GM21423 (cell line): ENCODE measurements at regions not wholly inside any gene's neighbourhood (a gene's known extent, or its start where the extent isn't known, plus 50 kb on each side); places are given as distances from the start of the nearest gene placed in this dataset.

Experiments used
- ATAC-seq: cut with Tn5 transposase; IDR thresholded peaks from one replicate; pipeline ENCODE4 v1.9.1; 2021; ENCODE audit warnings: mild to moderate bottlenecking, moderate library complexity; ENCODE audit not compliant: unreplicated experiment

DNA sequence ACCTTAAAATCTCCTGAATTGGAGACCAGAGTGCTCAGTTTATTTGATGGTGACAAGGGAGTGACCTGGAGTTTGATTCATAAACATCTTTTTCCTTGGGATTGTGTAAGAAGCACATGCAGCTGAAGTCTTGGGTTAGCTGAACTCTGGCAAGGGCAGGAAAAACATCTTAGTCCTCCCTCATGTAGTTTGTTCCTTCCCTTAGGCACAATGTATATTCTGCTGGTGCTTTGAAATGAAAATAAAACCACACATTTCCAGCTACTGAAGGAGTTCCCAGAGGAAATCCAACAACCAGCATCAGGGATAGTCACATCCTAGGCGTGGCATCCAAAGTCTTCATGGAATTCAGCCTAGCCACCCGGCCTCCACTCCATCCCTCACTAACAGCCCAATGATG is 95.2 kb upstream of the PAPPA start:
- ATAC-seq: no peak

DNA sequence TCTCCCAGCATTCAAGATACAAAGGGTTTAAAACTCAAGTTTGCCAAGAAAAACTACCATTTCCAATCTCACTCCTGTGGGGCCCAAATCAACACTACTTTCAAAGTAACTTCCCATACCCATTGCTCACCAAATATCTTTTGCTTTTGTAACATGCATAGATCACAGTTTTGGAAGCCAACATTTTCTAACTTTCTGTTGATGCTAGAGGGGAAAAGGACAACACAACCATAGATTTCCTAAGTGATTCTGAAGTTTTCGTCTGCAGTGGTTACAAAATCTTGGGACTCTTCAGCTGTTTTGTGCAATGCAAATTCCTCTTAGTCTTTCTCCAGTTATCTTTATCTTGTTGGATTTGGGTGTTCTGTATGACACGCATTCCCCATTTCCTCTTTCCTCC is 94.1 kb upstream of the PAPPA start:
- no peak for ATAC-seq

DNA sequence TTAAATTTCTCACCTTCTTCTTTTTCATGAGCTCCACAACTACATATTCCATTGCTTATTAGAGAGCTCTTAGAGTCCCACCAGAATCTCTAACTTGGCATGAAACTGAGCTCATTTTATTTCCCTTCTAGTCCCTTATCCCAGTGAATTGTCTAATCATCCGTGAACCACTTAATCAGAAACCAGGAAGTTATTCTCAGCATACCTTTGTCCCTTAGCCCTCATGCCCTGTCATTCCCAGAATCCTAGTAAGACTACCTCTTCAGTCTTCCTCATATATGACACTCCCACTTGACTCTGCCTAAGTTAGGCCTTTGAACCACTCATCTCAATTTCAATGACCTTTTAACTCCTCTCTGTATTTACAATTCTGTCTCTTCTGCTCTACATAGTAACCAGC is 93.0 kb upstream of the PAPPA start:
- ATAC-seq: no peak

DNA sequence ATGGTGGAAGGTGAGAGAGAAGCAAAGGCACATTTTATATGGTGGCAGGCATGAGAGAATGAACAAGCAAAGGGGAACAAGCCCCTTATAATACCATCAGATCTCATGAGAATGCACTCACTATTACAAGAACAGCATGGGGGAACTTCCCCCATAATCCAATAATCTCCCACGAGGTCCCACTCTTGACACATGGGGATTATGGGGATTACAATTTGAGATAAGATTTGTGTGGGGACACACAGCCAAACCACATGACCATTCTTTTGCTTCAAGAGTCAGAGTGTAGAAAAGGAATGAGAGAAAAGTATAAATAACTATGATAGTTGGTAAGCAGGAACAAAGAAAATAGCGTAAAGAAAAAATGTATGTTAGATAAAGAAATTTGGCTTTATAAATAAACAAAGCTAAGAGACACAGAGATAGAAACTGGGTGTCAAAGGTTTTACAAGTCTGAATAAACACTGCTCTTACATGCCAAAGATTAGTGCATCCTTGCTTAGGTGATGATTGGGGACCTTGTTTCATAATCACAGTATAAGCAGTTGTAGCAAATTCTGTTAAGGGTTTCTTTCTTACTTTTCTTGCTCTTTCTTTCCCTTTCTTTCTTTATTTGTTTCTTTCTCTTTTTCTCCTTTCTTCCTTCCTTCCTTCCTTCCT is 91.9 kb upstream of the PAPPA start:
- ATAC-seq: no peak

DNA sequence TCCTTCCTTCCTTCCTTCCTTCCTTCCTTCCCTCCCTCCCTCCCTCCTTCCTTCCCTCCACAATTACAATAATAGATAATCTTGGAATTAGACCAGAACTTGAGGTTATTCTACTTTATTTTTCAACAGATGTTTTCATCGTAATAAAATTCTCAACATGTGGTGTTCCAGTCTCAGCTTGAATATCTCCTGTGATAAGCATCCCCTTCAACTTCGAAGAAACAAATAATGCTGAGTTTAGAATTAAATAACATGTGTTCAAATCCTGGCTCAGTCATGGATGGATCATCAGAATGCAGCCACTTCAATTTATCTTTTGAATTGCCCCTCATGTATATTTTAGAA is 91.4 kb upstream of the PAPPA start:
- no peak for ATAC-seq

DNA sequence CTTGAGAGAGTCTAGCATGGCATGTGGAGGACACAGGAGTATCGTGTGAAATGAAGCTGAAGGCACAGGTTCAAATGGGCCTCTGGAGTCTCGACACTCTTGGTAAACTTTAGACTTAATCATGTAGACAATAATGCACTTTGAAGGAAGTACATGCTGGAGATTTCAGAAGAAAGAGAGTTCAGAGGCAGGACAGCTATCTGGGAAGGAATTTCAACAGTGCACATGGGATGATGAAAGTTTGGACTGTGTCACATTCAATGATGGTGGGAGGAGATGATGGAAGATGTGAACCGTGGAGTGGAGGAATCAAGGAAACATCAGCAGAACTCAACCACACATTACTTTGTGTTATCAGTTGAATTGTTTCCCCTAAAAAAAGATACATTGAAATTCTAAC is 88.6 kb upstream of the PAPPA start:
- no peak for ATAC-seq

DNA sequence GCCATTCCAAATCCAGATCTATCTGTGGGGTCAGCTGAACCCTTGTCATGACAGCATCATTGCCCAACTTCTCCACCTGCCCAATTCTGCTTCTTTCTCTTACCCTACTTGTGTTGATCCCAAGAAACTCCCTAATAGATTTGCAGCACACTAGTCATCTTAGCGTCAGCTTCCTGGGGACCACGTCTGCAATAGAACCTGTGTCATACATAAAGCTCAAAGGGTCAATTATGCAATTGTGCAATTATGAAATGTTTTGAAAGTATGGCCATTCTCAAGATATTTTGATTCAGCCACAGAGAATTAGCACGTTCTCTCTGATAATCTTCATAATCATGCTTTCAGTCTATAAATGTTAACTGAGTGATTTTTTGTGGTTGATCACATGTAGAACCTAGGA is 87.4 kb upstream of the PAPPA start:
- ATAC-seq: no peak

DNA sequence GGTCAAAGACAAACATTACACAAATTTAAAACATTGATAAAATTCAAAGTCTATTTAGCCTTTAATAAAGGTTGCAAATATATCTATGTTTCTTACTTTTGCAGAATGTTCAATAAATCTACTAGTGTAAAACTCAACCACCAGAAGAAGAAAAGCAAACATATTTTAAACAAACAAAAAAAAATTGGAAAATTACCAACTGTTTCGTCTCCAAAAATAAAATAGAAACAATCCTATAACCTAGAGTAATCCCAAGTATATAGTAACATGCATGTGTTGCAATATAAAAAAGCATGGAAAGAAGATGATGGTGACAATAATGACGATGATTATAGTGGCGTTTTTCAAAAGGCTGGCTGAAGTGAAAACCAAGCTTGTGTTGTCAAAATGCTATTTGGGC is 86.0 kb upstream of the PAPPA start:
- ATAC-seq: no peak

DNA sequence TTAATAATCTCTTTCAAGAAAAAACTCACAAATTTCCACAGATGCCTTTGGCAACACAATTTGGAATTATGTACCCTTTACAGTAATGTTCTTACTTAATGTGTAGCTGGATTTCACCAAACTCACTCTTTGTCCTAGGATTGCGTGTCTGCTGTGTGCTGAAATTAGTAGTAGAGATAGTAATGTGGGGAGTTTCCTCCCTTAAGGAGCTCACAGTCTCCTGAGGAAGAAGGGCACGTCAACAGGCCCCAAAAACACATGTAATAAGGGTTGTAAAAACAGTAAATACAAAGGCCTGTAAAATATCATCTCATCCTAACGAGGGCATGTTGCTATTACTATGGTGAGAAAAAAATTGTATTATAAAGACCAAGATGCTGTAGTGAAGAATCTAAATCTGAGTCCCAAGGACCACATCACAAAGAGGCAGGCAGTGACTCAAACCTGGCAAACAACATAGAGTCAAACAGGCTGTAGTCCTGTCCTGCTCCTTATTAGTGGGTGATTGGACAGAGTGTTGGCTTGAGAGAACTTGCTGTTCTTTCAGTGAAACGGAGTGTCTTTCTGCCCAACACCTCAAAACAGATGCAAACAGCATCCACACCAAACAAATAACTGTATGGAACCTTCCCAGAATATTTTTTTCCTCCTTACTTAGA is 83.2 kb upstream of the PAPPA start:
- ATAC-seq: no peak

DNA sequence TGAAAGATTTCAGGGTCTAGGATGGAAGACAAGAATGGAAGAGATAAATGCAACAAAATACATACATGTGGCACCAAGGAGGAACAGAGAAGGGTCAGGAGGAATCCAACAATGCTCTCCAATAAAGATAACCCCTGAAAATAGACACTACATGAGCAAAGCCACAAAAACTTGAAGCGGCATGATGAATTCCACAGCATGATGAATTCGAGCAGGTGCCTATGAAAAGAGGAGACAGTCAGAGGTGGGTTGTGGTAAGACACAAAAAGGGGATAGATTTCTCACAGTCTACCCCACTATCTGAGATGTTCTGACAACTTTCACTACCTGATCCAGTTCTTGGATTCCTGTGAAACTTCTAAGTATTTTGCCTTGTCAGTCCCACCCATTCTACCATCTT is 81.5 kb upstream of the PAPPA start:
- no peak for ATAC-seq

DNA sequence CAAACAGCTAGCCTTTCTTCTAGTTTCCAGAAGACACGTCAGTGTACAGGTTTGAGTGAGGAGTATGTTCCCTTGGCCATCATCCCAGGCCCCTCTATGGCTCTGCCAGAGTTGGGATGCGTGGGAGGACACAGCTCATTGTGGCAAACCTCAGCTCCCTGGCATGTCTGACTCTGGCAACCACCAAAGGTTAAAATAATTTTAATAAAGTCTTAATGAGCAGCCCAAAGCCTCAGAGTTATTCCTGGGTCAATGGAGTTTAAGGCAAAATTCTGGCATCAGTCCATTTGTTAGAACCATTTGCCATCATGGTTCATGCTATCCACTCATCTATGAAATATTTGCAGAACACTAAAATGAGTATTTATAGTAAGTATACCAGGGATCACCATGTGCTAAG is 79.8 kb upstream of the PAPPA start:
- no peak for ATAC-seq

DNA sequence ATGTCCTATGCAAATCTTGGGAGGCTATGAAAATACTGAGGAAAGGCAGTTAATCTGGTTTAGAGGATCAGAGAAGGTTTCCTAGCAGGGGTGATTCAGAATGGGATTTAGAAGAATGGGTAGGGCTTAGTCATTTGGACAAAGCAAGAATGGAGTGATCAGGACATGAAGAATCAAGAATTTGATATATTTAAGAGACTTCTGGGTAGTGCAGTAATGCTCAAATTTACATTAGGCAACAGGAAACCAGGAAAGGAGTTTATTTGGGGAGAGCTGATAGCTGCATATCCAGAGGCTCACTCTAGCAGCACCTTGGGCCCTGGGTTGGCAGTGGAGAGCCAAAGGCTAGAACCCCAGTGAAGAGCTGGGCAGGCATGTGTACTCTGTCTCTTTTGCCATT is 78.9 kb upstream of the PAPPA start:
- no peak for ATAC-seq

DNA sequence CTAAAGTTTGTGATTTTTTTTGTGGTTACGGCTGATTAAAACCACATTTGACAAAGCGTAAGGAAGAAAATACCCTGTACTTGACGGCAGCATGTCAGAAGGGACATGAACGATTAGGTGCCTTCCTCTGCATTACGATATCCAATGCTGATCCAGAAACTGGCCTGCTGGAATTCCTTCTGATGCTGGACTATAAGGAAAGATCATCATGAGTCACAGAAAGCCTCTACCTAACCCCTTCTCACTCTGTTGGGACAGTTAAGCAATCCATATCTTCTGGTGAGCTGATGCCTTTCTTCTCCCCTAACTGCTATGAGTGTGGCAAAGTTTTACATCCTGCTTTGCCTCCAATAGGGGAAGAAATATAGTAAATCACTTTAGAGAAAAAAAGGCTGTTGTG is 78.4 kb upstream of the PAPPA start:
- no peak for ATAC-seq

DNA sequence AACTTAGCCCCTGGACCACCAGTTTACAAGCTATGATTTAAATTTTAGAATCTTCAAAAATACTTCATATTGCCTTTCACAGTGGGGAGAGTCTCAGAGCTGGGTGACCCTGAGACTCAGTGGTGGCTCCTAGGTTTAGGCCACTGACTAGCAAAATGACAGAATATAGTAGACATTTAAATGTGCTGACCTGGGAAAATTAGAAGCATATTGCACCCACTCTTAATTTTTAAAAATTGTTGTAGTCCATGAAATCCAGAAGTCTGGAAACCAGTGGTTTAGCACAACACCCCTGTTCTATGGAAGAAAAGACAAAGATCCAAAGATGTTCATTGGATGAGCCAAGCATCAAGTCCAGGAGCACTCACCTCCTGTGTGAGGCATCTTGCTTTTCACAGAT is 75.0 kb upstream of the PAPPA start:
- ATAC-seq: no peak

DNA sequence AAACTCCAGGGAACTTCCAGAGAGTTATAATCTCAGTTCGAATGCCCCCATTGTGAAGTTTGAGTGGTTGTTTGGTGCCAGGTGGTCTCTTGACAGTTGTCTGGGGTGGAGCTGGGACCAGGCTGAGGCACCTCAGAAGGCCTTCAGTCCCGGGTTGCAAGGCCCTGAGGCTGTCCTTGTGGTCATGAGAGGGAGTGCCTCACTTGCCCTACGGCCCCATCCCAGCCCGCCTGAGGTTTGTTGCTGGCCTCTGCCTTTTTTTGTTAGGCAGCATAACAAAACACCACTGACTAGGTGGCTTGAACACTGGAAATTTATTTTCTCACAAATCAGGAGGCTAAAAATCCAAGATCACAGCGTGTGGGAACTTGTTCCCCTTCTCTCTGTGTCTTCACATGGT is 73.0 kb upstream of the PAPPA start:
- ATAC-seq: no peak

DNA sequence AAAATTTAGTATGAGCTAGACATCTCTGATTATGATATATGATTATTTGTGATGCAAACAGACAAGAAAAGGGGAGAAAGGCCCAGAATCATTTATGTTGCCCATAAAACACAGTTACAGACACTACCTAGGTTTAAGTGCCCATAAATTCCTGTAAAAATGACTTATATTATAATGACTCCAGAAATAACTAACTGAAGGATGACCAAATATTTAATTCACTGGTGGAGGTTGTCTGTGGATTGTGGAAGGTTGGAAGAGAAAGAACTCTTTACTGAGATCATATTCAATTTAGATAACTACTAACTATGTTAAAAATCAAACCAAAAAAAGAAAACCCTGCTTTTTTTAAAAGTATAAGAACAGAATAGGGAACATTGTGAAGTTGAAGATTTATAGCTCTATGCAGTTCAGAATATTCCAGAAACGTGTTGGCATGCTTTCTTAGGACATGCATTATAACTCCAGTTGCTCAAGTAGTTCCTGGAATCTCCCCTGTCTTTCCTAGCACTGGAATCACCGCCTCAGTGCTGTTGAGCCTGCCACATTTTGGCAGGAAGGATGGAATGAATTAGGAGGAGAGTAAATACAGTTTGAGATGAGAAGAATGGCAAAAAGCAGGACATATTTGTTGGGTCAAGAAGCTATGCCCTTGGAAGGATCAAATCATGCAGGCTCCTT is 72.0 kb upstream of the PAPPA start:
- no peak for ATAC-seq

DNA sequence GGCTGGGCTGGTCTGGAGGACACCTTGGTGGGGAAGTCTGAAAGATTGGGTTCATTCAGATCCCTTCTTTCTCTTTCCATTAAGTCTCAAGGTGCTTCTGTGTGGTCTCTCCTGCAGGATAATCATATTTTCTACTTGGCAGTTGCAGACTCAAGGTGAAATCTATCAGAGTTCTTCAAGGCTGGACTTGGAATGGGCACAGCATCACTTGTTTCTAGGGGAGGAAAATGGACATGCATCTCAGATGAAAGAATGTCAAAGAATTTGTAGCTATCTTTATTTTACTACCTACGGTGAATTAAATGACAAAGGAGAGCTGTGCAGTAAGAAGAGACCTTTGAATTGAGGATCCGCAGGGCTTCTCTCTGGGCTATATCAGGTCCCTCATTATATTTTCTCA is 69.8 kb upstream of the PAPPA start:
- ATAC-seq: no peak

DNA sequence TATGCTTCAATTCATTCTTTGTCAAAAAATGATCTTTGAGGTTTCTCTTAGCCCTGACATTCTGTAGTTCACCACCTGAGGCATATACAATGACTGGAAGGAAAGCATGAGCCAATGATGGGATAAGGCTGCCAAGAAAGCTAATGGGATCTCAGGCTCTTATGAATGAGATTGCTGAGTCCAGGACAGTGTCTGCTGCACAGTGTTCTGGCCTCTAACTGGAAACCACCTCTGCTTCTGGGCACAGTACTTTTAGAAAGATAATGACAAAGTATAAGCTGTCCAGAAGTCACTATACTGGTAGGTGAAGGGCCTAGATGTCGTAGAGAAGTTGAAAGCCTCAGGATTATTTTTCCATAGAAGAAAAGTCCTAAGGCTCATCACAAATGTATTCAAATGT is 69.1 kb upstream of the PAPPA start:
- no peak for ATAC-seq

DNA sequence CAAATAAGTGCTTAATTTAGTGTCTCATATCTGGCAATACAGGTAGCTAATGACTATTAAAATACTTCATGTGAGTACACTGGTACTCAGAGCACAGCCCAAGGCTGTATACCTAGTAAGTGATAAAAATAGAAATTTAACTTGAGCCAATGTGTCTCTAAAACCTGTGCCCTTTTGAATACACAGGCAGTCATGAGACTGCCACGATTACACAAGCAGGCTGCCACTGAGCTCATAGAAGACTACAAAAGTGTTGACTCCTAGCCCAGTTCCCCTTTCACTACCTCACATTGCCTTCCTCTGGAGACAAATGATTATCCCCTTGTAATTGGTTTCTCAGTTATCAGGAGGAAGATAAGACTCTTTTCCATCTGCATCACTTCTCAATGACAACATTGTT is 66.3 kb upstream of the PAPPA start:
- ATAC-seq: no peak

DNA sequence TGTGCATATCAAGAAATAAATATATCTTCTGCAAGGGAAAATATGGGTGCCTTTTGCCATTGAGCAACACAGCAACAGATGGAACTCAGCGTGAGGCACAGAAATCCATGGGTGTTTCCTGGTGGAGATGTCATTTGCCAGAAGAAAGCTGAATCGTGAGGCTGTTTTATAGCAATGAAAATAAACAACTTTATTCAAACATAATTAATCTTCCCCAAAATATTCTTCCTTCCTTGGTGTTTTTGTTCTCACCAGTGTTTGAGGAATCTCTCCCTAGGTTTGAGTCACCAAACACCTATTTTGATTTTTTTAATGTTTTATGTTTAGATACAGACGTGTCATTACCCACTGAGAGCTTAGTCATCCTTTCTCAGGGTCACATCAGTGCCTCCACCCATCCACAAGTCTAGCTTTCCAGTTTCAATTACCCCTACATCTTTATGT is 65.8 kb upstream of the PAPPA start:
- ATAC-seq: no peak

DNA sequence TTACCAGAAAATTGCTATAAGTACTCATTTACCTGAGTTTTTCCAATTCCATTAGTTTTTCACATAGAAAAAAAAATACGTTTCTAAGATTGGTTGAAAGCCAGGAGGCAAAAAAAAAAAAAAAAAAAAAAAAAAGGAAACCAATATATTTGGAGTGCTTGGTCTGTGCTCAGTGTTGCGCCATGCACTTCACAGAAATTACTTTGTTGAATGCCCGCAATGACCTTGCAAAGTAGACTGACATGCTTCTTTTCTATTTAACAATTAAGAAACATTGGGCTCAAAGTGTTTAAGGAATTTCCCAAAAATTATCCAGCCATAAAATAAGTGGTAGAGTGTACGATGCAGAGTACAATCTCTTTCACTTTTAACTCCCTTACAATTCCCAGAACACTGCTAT is 65.2 kb upstream of the PAPPA start:
- ATAC-seq: no peak

DNA sequence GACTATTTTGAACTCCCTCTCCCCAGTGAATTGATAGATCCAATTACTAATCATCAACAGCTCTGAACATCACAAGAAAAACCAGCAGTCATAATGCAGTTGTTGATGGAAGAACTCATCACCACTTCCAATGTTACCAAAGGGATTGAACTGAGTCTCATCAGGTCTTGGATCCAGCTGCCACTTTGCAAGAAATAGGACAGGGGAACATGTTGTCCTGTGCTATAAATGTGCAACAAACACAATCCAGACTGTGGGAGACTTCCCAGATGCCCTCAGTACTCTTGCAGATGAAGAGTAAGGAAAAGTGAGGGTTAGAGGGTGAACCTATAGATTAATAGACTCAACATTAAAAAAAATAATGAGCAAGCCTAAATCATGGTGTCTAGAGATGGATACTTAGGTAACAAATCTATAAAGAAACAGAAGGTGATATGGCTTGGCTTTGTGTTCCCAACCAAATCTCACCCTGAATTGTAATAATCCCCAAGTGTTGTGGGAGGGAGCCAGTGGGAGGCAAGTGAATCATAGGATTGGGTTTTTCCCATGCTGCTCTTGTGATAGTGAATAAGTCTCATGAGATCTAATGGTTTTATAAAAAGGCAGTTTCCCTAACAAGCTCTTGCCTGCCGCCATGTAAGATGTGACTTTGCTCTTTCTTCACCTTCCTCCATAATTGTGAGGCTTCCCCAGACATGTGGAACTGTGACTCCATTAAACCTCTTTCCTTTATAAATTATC is 63.4 kb upstream of the PAPPA start:
- no peak for ATAC-seq
